Esophagus squamous epithelium (tissue), 5 donors: ENCODE measurements at regions not wholly inside any gene's neighbourhood (a gene's known extent, or its start where the extent isn't known, plus 50 kb on each side); places are given as distances from the start of the nearest gene placed in this dataset.
"Not testable (repeated sequence)": the region's sequence is repeated elsewhere in the genome, so short reads cannot be mapped to it uniquely, and the experiment has no call there.

Source experiments
- DNase-seq: peaks from one replicate; lab custom pipeline; 2025; lab: John Stamatoyannopoulos, UW
- H3K27ac ChIP-seq, 4 donors: fragments of 200-600 bp; sonication (generic); one replicate each; pipeline ENCODE4 v1.5.1; 2016 to 2019; ENCODE audit warnings: mild to moderate bottlenecking in 1 of 4
- H3K27me3 ChIP-seq, 4 donors: fragments of 200-600 bp; sonication (generic); 1 replicate in 3 of 4; 2 replicates in 1 of 4; pipeline versions ENCODE4 v1.5.1 to v1.6.0; 2017 to 2021; ENCODE audit warnings: antibody characterized with exemption in 1 of 4
- H3K36me3 ChIP-seq, 3 donors: fragments of 200-600 bp; sonication (generic); one replicate each; pipeline ENCODE4 v1.5.1; 2016 to 2019
- H3K4me1 ChIP-seq, 3 donors: fragments of 200-600 bp; sonication (generic); one replicate each; pipeline ENCODE4 v1.5.1; 2017 to 2019
- H3K4me3 ChIP-seq, 4 donors: fragments of 200-600 bp; sonication (generic); 1 replicate in 3 of 4; 2 replicates in 1 of 4; pipeline ENCODE4 v1.5.1; 2016 to 2019; ENCODE audit warnings: mild to moderate bottlenecking in 2 of 4, moderate library complexity in 1 of 4
- H3K9me3 ChIP-seq, 3 donors: fragments of 200-600 bp; sonication (generic); one replicate each; pipeline ENCODE4 v1.5.1; 2016 to 2019
- POLR2A ChIP-seq, 4 donors: fragments of 450-650 bp; IDR thresholded peaks; one replicate each; pipeline ENCODE4 v1.6.1; 2017; ENCODE audit warnings: antibody characterized with exemption in 4 of 4, mild to moderate bottlenecking in 4 of 4, moderate library complexity in 3 of 4
- WGBS, 2 donors: methylation state at CpG; one replicate each; pipeline ENCODE4 v1.1.5; 2018; 5-methylcytosine and 5-hydroxymethylcytosine counted together
- intact Hi-C: fragments of 100-400 bp; cut with DNase I; formaldehyde crosslinking; loops from one replicate; pipeline ENCODE4 v1.15.0; 2022
- TF ChIP-seq, protein P1 (sequence below), 6 experiments: fragments of 450-650 bp in 4 of 6; fragments of 200-600 bp in 2 of 6; sonication (generic) in 2 of 6; IDR thresholded peaks; one replicate each; pipeline ENCODE4 v1.5.1; 2016 to 2019; ENCODE audit warnings: antibody characterized with exemption in 6 of 6, mild to moderate bottlenecking in 4 of 6, moderate library complexity in 4 of 6
- donor health status: DM: yes; HTN: yes; CAD: no.

DNA sequence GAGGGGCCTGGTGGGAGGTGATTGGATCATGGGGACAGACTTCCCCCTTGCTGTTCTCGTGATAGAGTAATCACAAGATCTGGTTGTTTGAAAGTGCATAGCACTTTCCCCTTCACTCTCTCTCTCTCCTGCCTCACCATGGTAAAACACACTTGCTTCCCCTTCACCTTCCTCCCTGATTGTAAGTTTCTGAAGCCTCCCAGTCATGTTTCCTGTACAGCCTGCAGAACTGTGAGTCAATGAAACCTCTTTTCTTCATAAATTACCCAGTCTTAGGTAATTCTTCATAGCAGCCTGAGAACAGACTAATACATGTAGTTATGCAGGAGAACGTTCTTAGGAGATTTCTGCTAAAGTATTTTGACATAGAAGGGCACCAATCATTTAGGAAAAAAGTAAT is 59.9 kb upstream of the FBXO28 start:
- H3K36me3 ChIP-seq: no peaks in the 10 kb centered on the region

DNA sequence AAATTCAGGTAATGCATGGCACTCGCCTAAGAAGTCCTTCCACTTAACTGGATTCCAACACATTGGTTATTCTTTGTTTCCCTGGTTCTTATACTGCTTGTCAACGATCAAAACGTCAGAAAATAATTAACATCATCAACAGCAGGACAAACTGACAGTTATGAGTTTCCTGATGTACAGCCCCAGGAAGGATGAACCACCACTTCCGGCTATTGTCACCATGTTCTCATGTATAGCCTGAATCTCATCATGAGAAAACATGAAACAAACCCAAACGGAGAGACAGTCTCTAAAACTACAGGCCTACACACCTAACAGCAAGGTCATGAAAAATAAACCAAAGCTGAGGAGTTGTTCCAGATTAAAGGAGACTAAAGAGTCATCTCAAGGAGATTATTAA is 60.5 kb upstream of the FBXO28 start:
- Histone ChIP-seq H3K9me3 (no peaks in the 10 kb centered on the region), H3K27ac (no peak overlapping the region), H3K36me3 (no peaks in the 10 kb centered on the region), H3K27me3 (no peaks in the 10 kb centered on the region), H3K4me3 (no peak overlapping the region), H3K4me1 (peaks cover 0 to 5% (median 3%) of the 10 kb centered on the region in 3 donors)
- DNase-seq: no peak
- intact Hi-C loops: no loop called here
- TF ChIP-seq POLR2A (IDR thresholded peaks at IDR 0.05): no peak
- TF ChIP-seq, protein P1, sequence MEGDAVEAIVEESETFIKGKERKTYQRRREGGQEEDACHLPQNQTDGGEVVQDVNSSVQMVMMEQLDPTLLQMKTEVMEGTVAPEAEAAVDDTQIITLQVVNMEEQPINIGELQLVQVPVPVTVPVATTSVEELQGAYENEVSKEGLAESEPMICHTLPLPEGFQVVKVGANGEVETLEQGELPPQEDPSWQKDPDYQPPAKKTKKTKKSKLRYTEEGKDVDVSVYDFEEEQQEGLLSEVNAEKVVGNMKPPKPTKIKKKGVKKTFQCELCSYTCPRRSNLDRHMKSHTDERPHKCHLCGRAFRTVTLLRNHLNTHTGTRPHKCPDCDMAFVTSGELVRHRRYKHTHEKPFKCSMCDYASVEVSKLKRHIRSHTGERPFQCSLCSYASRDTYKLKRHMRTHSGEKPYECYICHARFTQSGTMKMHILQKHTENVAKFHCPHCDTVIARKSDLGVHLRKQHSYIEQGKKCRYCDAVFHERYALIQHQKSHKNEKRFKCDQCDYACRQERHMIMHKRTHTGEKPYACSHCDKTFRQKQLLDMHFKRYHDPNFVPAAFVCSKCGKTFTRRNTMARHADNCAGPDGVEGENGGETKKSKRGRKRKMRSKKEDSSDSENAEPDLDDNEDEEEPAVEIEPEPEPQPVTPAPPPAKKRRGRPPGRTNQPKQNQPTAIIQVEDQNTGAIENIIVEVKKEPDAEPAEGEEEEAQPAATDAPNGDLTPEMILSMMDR (IDR thresholded peaks at IDR 0.05): no peak
- 55 to 60% methylated on average over 5 of the region's 5 CpGs for WGBS, 2 donors

More for the DNA sequence above, 59.9 kb upstream of the FBXO28 start:
- peaks cover 0 to 5% (median 3%) of the 10 kb centered on the region in 3 donors for H3K4me1 ChIP-seq
- no peaks in the 10 kb centered on the region for H3K27me3 ChIP-seq
- DNase-seq: no peak
- no peak overlapping the region for H3K27ac ChIP-seq
- intact Hi-C loops: no loop called here
- TF ChIP-seq, protein P1 (IDR thresholded peaks at IDR 0.05): no peak
- no peak for TF ChIP-seq POLR2A (IDR thresholded peaks at IDR 0.05)
- H3K9me3 ChIP-seq: no peaks in the 10 kb centered on the region
- H3K4me3 ChIP-seq: no peak overlapping the region
- 62 to 67% methylated on average over 2 of the region's 2 CpGs for WGBS, 2 donors

DNA sequence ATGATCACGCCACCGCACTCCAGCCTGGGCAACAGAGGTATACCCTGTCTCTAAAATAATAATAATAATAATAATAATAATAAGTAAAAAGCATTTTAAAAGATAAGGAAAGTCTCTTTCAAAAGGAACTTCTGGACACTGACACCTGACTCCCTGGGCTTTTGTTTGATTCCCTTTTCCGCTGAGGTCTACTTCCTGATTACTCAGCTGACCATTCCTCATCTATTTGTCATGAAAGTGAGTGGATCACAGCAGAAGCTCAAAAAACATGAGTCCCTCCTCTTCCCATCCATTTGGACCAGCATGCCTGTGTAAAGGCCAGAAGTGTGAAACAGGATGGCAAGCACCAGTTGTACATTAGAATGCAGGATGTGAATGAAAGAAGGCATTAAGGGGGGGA is 61.1 kb upstream of the FBXO28 start:
- Histone ChIP-seq H3K4me1 (peaks cover 0 to 5% (median 3%) of the 10 kb centered on the region in 3 donors), H3K36me3 (no peaks in the 10 kb centered on the region), H3K9me3 (no peaks in the 10 kb centered on the region), H3K27me3 (no peaks in the 10 kb centered on the region), H3K27ac (no peak overlapping the region), H3K4me3 (no peak overlapping the region)
- DNase-seq: no peak
- 75 to 76% methylated on average over 3 of the region's 3 CpGs for WGBS, 2 donors
- intact Hi-C loops: no loop called here
- no peak for TF ChIP-seq POLR2A (IDR thresholded peaks at IDR 0.05)
- TF ChIP-seq, protein P1 (IDR thresholded peaks at IDR 0.05): no peak

DNA sequence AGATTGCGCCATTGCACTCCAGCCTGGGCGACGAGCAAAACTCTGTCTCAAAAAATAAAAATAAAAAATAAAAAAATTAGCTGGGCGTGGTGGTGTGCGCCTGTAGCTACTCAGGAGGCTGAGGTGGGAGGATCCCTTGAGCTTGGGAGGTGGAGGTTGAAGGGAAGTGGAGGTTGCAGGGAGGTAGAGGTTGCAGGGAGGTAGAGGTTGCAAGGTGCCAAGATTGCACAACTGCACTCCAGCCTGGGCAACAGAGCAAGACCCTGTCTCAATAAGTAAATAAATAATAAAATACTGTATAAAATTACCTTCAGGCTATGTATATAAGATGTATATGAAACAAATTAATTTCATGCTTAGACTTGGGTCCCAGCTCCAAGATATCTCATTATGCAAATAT is 62.1 kb upstream of the FBXO28 start:
- H3K36me3 ChIP-seq, H3K4me1 ChIP-seq, H3K4me3 ChIP-seq, DNase-seq, intact Hi-C loops, H3K27ac ChIP-seq, H3K9me3 ChIP-seq, H3K27me3 ChIP-seq: not testable (repeated sequence)
- WGBS, 2 donors: 72 to 92% methylated on average over 3 to 5 of the region's 5 CpGs

DNA sequence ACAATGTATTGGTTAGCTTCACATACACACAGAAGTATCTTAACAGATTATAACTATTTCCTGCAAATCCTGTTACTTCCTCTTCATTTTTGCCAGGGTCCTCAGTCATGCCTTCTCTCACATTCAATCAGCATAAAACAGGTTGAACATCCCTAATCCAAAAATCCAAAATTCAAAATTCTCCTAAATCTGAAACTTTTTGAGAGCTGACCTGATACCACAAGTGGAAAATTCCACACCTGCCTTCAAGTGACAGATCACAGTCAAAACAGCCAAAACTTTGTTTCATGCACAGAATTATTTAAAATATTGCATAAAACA is 62.9 kb upstream of the FBXO28 start:
- DNase-seq: no peak
- Histone ChIP-seq H3K27ac (no peak overlapping the region), H3K4me3 (no peak overlapping the region), H3K27me3 (no peaks in the 10 kb centered on the region), H3K36me3 (no peaks in the 10 kb centered on the region), H3K9me3 (no peaks in the 10 kb centered on the region), H3K4me1 (peaks cover 0 to 5% (median 3%) of the 10 kb centered on the region in 3 donors)
- TF ChIP-seq, protein P1 (IDR thresholded peaks at IDR 0.05): no peak
- TF ChIP-seq POLR2A (IDR thresholded peaks at IDR 0.05): no peak
- intact Hi-C loops: no loop called here

DNA sequence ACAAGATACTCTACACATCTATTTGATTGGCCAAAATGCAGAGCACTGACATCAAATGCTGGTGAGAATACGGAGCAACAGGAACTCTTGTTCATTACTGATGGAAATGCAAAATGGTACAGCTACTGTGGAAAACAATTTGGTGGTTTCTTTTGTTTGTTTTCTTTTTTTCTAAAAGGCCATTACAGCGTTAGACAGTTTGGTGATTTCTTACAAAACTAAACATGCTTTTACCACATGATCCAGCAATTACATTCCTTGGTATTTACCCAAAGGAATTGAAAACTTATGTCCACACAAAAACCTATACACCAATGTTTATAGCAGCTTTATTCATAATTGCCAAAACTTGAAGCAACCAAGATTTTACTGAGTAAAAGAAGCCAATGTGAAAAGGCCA is 66.4 kb upstream of the FBXO28 start:
- DNase-seq: no peak

More for the DNA sequence above, 66.4 kb upstream of the FBXO28 start:
- H3K9me3 ChIP-seq: no peaks in the 10 kb centered on the region
- WGBS, 2 donors: 61% methylated on average over 2 of the region's 2 CpGs
- no peak overlapping the region for H3K4me3 ChIP-seq
- intact Hi-C loops: no loop called here
- peaks cover 0 to 5% (median 3%) of the 10 kb centered on the region in 3 donors for H3K4me1 ChIP-seq
- H3K36me3 ChIP-seq: no peaks in the 10 kb centered on the region
- no peak overlapping the region for H3K27ac ChIP-seq
- H3K27me3 ChIP-seq: no peaks in the 10 kb centered on the region
- TF ChIP-seq, protein P1 (IDR thresholded peaks at IDR 0.05): no peak
- TF ChIP-seq POLR2A (IDR thresholded peaks at IDR 0.05): no peak
